ENCODE measurements at regions not wholly inside any gene's neighbourhood (a gene's known extent, or its start where the extent isn't known, plus 50 kb on each side); places are given as distances from the start of the nearest gene placed in this dataset.

- no peak for TF ChIP-seq CTCF (conservative IDR thresholded peaks at IDR 0.05; ENCODE audit: low read depth, low read length)
- no peak for TF ChIP-seq EZH2 (IDR thresholded peaks at IDR 0.05; ENCODE audit: borderline replicate concordance, low read depth, low read length, poor library complexity, severe bottlenecking)
Observed at GRCh38 chr11:98423933-98424332, 596.8 kb upstream of the CNTN5 start.

All from A673 (cell line).